Mesodermal cell (in vitro differentiated cells): ENCODE measurements at regions not wholly inside any gene's neighbourhood (a gene's known extent, or its start where the extent isn't known, plus 50 kb on each side); places are given as distances from the start of the nearest gene placed in this dataset.

Experiments
- H3K27ac ChIP-seq: 2 replicates; pipeline ENCODE4 v1.7.0; 2013; ENCODE audit warnings: mild to moderate bottlenecking, low read depth, low read length, moderate library complexity; ENCODE audit not compliant: severe bottlenecking
- H3K36me3 ChIP-seq: 2 replicates; pipeline ENCODE4 v1.7.1; 2013; ENCODE audit warnings: mild to moderate bottlenecking, low read length, moderate library complexity; ENCODE audit not compliant: control insufficient read depth, insufficient read depth
- H3K4me1 ChIP-seq: one replicate; pipeline ENCODE4 v1.7.1; 2013; ENCODE audit warnings: mild to moderate bottlenecking, low read length; ENCODE audit not compliant: insufficient read depth, control insufficient read depth, poor library complexity, severe bottlenecking
- H3K4me3 ChIP-seq: 2 replicates; pipeline ENCODE4 v1.7.0; 2013; ENCODE audit warnings: low read length, control low read depth, mild to moderate bottlenecking; ENCODE audit not compliant: insufficient read depth, poor library complexity, severe bottlenecking; ENCODE audit errors: extremely low read depth
- H3K9me3 ChIP-seq: 2 replicates; pipeline ENCODE4 v1.7.1; 2013; ENCODE audit warnings: mild to moderate bottlenecking, low read length, moderate library complexity; ENCODE audit not compliant: control insufficient read depth
- WGBS, 2 experiments: methylation state at CpG; one replicate each; pipeline ENCODE4 v1.1.5; 2013; ENCODE audit warnings: missing lambda C conversion rate in 2 of 2; ENCODE audit not compliant: insufficient coverage in 2 of 2; 5-methylcytosine and 5-hydroxymethylcytosine counted together

- H3K27ac ChIP-seq, result no peak overlapping the region
- 94 to 95% methylated on average over 2 to 4 of the region's 6 CpGs for WGBS, 2 experiments
Measured at GRCh38 chr14:101181446-101182313, 278.2 kb upstream of the RTL1 start.

GRCh38 chr14:101182476-101182875 is 279.0 kb upstream of the RTL1 start:
- Histone ChIP-seq H3K36me3 (no peaks in the 10 kb centered on the region), H3K27ac (no peak overlapping the region), H3K4me3 (no peak overlapping the region), H3K9me3 (peaks cover 12% of the 10 kb centered on the region), H3K4me1 (peaks cover 5% of the 10 kb centered on the region)
- 87 to 100% methylated on average over 3 of the region's 5 CpGs for WGBS, 2 experiments

More at GRCh38 chr14:101181446-101182313, 278.2 kb upstream of the RTL1 start:
- H3K36me3 ChIP-seq, result no peaks in the 10 kb centered on the region
- H3K9me3 ChIP-seq, result peaks cover 12% of the 10 kb centered on the region
- peaks cover 5% of the 10 kb centered on the region for H3K4me1 ChIP-seq
- no peak overlapping the region for H3K4me3 ChIP-seq

- H3K4me1 ChIP-seq, result no peaks in the 10 kb centered on the region
- no peak overlapping the region for H3K4me3 ChIP-seq
- H3K27ac ChIP-seq, result no peak overlapping the region
- 37 to 44% methylated on average over 21 to 22 of the region's 23 CpGs for WGBS, 2 experiments
- no peaks in the 10 kb centered on the region for H3K36me3 ChIP-seq
- H3K9me3 ChIP-seq, result peaks cover 12% of the 10 kb centered on the region
Measured at GRCh38 chr14:101183376-101184103, 280.0 kb upstream of the RTL1 start.

GRCh38 chr14:101184104-101184455 is 280.6 kb upstream of the RTL1 start:
- WGBS, 2 experiments, result 82 to 91% methylated on average over 10 to 12 of the region's 12 CpGs
- H3K4me3 ChIP-seq, result no peak overlapping the region
- H3K9me3 ChIP-seq, result peaks cover 12% of the 10 kb centered on the region
- no peaks in the 10 kb centered on the region for H3K36me3 ChIP-seq
- no peak overlapping the region for H3K27ac ChIP-seq
- no peaks in the 10 kb centered on the region for H3K4me1 ChIP-seq

GRCh38 chr14:101184572-101184971 is 281.1 kb upstream of the RTL1 start:
- Histone ChIP-seq H3K4me1 (no peaks in the 10 kb centered on the region), H3K27ac (no peak overlapping the region), H3K9me3 (peaks cover 12% of the 10 kb centered on the region), H3K4me3 (no peak overlapping the region), H3K36me3 (no peaks in the 10 kb centered on the region)
- WGBS, 2 experiments, result no CpG with 5 or more reads among the region's 6 CpGs

- WGBS, 2 experiments, result 80 to 93% methylated on average over 11 to 13 of the region's 15 CpGs
Measured at GRCh38 chr14:101185073-101185835, 281.7 kb upstream of the RTL1 start.

GRCh38 chr14:101185946-101186345 is 282.4 kb upstream of the RTL1 start:
- Histone ChIP-seq H3K36me3 (no peaks in the 10 kb centered on the region), H3K4me1 (no peaks in the 10 kb centered on the region), H3K9me3 (peaks cover 6% of the 10 kb centered on the region), H3K4me3 (no peak overlapping the region), H3K27ac (no peak overlapping the region)
- 78 to 92% methylated on average over 4 to 5 of the region's 5 CpGs for WGBS, 2 experiments

More at GRCh38 chr14:101185073-101185835, 281.7 kb upstream of the RTL1 start:
- Histone ChIP-seq H3K36me3 (no peaks in the 10 kb centered on the region), H3K9me3 (peaks cover 10% of the 10 kb centered on the region), H3K4me1 (no peaks in the 10 kb centered on the region), H3K27ac (no peak overlapping the region), H3K4me3 (no peak overlapping the region)

- no peaks in the 10 kb centered on the region for H3K4me1 ChIP-seq
- H3K36me3 ChIP-seq, result no peaks in the 10 kb centered on the region
- peaks cover 6% of the 10 kb centered on the region for H3K9me3 ChIP-seq
- WGBS, 2 experiments, result 86 to 100% methylated on average over 3 to 8 of the region's 8 CpGs
- no peak overlapping the region for H3K4me3 ChIP-seq
- no peak overlapping the region for H3K27ac ChIP-seq
Measured at GRCh38 chr14:101186544-101186943, 283.0 kb upstream of the RTL1 start.

GRCh38 chr14:101186992-101187815 is 283.7 kb upstream of the RTL1 start:
- Histone ChIP-seq H3K27ac (no peak overlapping the region), H3K4me1 (no peaks in the 10 kb centered on the region), H3K4me3 (no peak overlapping the region), H3K36me3 (no peaks in the 10 kb centered on the region), H3K9me3 (peaks cover 4% of the 10 kb centered on the region)
- 83 to 85% methylated on average over 12 to 13 of the region's 14 CpGs for WGBS, 2 experiments
